ENCODE measurements at regions not wholly inside any gene's neighbourhood (a gene's known extent, or its start where the extent isn't known, plus 50 kb on each side); places are given as distances from the start of the nearest gene placed in this dataset.

DNA sequence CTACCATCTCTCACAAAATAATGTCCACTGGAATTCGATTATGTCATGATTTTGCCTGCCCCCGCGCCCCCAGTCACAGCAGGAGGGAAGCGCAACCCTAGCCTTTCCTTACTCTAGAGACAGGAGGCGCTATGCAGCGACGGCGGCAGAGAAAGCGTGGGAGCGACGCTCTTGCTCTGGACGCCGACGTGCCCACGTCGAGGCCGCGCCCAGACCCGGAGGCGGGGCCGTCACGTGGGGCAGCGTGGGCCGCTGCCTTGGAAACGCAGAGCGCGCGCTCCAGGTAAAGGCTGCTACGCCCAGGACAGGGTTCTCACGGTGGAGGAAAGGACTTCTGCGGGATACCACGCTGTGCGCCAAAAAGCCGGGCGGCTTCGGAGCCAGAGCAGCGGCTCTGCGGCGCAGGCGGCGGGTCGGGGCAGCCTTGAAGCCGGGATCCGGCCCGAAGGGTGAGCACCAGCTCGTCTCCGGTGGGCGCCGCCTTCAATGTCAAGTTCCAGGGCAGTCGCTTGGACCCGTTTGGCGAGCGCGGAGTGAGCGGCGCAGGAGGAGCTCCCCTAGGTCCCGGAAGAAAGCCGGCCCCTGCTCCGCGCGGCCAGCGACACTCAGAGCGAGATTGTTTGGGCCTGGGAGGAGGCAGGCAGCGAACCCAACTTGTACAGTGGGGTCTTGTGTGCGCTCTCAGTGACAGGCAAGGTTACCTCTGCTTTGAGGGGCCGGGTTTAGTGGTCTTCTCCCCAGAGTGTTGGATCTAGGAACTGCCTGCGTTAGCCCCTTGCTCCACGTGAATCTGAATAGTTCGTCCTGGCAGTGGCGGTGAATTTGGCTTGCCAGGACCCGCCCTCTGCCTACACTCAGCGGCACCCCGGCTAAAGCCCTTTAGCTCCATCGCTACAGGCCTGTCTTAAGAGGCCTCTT lies 121.7 kb downstream of the MRPL57 start:
- peak; percentile 68 for TF ChIP-seq CTCF (IDR thresholded peaks at IDR 0.05; ENCODE audit: low read depth, low read length)
- peak; percentile 29 for TF ChIP-seq POLR2A (IDR thresholded peaks at IDR 0.05; ENCODE audit: extremely low read depth, insufficient read length)
- TF ChIP-seq, protein P1, sequence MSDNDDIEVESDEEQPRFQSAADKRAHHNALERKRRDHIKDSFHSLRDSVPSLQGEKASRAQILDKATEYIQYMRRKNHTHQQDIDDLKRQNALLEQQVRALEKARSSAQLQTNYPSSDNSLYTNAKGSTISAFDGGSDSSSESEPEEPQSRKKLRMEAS (IDR thresholded peaks at IDR 0.05; ENCODE audit: low read depth, low read length), result peak; percentile 98
- TF ChIP-seq MYC (IDR thresholded peaks at IDR 0.05; ENCODE audit: low read depth, low read length), result peak; percentile 67

All from NB4 (cell line).